ENCODE measurements at regions not wholly inside any gene's neighbourhood (a gene's known extent, or its start where the extent isn't known, plus 50 kb on each side); places are given as distances from the start of the nearest gene placed in this dataset.
A peak's percentile ranks its signal among the peaks of the same experiment; 100 is the strongest.

- Histone ChIP-seq H3K4me2 (no peak overlapping the region), H3K4me1 (no peaks in the 10 kb centered on the region), H3K4me3 (no peak overlapping the region), H3K27ac (no peak overlapping the region), H3K9me3 (peaks cover 10% of the 10 kb centered on the region; the same call in 2 of the 3 replicates)
- TF ChIP-seq FOSL2 (IDR thresholded peaks at IDR 0.05) = no peak
- 0 out of 2 replicates have a peak, but pooled peaks have one; percentile 17 for TF ChIP-seq FOSL2 (CRISPR knock-in tag; IDR thresholded peaks at IDR 0.05)
- TF ChIP-seq CBX2 (IDR thresholded peaks at IDR 0.05; ENCODE audit: borderline replicate concordance, low read depth) = no peak
- no peak for FAIRE-seq
- ATAC-seq = peak in 1 of 2 experiments; percentile 49; a peak in 3 of 6 replicates
- ChIA-PET CTCF (no interaction called here), POLR2A (no interaction called here)
- WGBS (ENCODE audit: missing lambda C conversion rate) = 31% methylated on average over 3 of the region's 5 CpGs
- peak in 1 of 2 experiments; percentile 18 for DNase-seq (ENCODE audit: low read depth in 1 of 2, low spot score in 1 of 2)
Measured at GRCh38 chr3:187852842-187853730, 107.8 kb upstream of the BCL6 start.

GRCh38 chr3:187855131-187855530 is 109.9 kb upstream of the BCL6 start:
- POLR2A ChIA-PET = no interaction called here
- no peak overlapping the region for H3K4me3 ChIP-seq
- peaks cover 10% of the 10 kb centered on the region; the same call in 2 of the 3 replicates for H3K9me3 ChIP-seq
- no peak for FAIRE-seq
- 80% methylated on average over 2 of the region's 2 CpGs for WGBS (ENCODE audit: missing lambda C conversion rate)
- H3K4me1 ChIP-seq = no peaks in the 10 kb centered on the region
- no peak overlapping the region for H3K27ac ChIP-seq
- no peak overlapping the region for H3K4me2 ChIP-seq
- CTCF ChIA-PET = no interaction called here
- no peak for DNase-seq (ENCODE audit: low read depth in 1 of 2, low spot score in 1 of 2)
- TF ChIP-seq CEBPB (IDR thresholded peaks at IDR 0.05) (no peak), MAFK (IDR thresholded peaks at IDR 0.05; ENCODE audit: partially characterized antibody) (no peak), ZSCAN20 (CRISPR knock-in tag; IDR thresholded peaks at IDR 0.05) (no peak), ESRRA (IDR thresholded peaks at IDR 0.05; ENCODE audit: borderline replicate concordance, low read length) (no peak), JUNB (IDR thresholded peaks at IDR 0.05) (no peak), KDM1A (IDR thresholded peaks at IDR 0.05; ENCODE audit: low read depth) (no peak), JUN (IDR thresholded peaks at IDR 0.05) (no peak), CBX2 (IDR thresholded peaks at IDR 0.05; ENCODE audit: borderline replicate concordance, low read depth) (no peak), POLR2A (IDR thresholded peaks at IDR 0.05; ENCODE audit: low read length) (no peak), EHMT2 (IDR thresholded peaks at IDR 0.05; ENCODE audit: low read depth) (no peak), TP53 (CRISPR knock-in tag; IDR thresholded peaks at IDR 0.05) (no peak), MAX (IDR thresholded peaks at IDR 0.05) (no peak), RCOR1 (IDR thresholded peaks at IDR 0.05; ENCODE audit: low read depth, low read length) (no peak), ZFP36 (IDR thresholded peaks at IDR 0.05; ENCODE audit: borderline replicate concordance, partially characterized antibody) (no peak), CBX8 (IDR thresholded peaks at IDR 0.05) (no peak)
- ATAC-seq = no peak

GRCh38 chr3:187856555-187856954 is 111.3 kb upstream of the BCL6 start:
- ChIA-PET CTCF (interaction anchor here (0.7 kb wide), 1 partner anchor 20 kb away, joined by 3 read pairs; no protein-coding TSS in a partner anchor), POLR2A (no interaction called here)
- WGBS (ENCODE audit: missing lambda C conversion rate) = 83% methylated on average over 2 of the region's 2 CpGs
- TF ChIP-seq MAZ (IDR thresholded peaks at IDR 0.05; ENCODE audit: borderline replicate concordance, low read depth, low read length) (no peak), ESRRA (IDR thresholded peaks at IDR 0.05; ENCODE audit: borderline replicate concordance, low read length) (no peak), BCL3 (IDR thresholded peaks at IDR 0.05) (no peak), EP300 (IDR thresholded peaks at IDR 0.05) (no peak), KDM5A (IDR thresholded peaks at IDR 0.05) (no peak), HEYL (CRISPR knock-in tag; IDR thresholded peaks at IDR 0.05) (no peak), EHMT2 (IDR thresholded peaks at IDR 0.05; ENCODE audit: low read depth) (no peak), CEBPB (IDR thresholded peaks at IDR 0.05) (no peak), ZNF302 (CRISPR knock-in tag; IDR thresholded peaks at IDR 0.05) (no peak)
- Histone ChIP-seq H3K4me2 (no peak overlapping the region), H3K4me3 (no peak overlapping the region), H3K4me1 (no peaks in the 10 kb centered on the region), H3K27ac (no peak overlapping the region), H3K9me3 (peaks cover 10% of the 10 kb centered on the region; the same call in 2 of the 3 replicates)
- ATAC-seq (no peak), DNase-seq (ENCODE audit: low read depth in 1 of 2, low spot score in 1 of 2) (no peak), FAIRE-seq (no peak)

All from A549 (cell line).